AG04450 (cell line): ENCODE measurements at regions not wholly inside any gene's neighbourhood (a gene's known extent, or its start where the extent isn't known, plus 50 kb on each side); places are given as distances from the start of the nearest gene placed in this dataset.

Experiments used
- CTCF ChIA-PET: fragments of 300-600, 350-600 bp; formaldehyde crosslinking; extraction: SDS; loops from one replicate; lab custom pipeline; 2022; ENCODE audit warnings: antibody characterized with exemption, inconsistent platforms; lab: Charles Lee
- POLR2A ChIA-PET: fragments of 350-600 bp; formaldehyde crosslinking; extraction: SDS; loops from one replicate; lab custom pipeline; 2021; ENCODE audit warnings: antibody characterized with exemption, inconsistent platforms; lab: Yijun Ruan, JAX
- DNase-seq: peaks from one replicate; pipeline ENCODE4 v3.0.0-alpha.2; 2011; ENCODE audit warnings: low read depth, low spot score
- H3K27ac ChIP-seq: one replicate; pipeline ENCODE4 v1.5.1; 2012; ENCODE audit warnings: low read depth, low read length, control low read depth
- H3K27me3 ChIP-seq: one replicate; pipeline ENCODE4 v1.6.0; 2012; ENCODE audit warnings: low read length; ENCODE audit not compliant: control insufficient read depth, insufficient read depth
- H3K4me3 ChIP-seq: 2 replicates; pipeline ENCODE4 v1.5.1; 2011; ENCODE audit warnings: mild to moderate bottlenecking, low read depth, low read length, control low read depth
- H3K9me3 ChIP-seq: 2 replicates; pipeline ENCODE4 v1.5.1; 2012; ENCODE audit warnings: low read length; ENCODE audit not compliant: control insufficient read depth, insufficient read depth
- CTCF ChIP-seq: IDR thresholded peaks from 2 replicates; pipeline ENCODE4 v1.5.1; 2011; ENCODE audit warnings: low read depth, low read length, control low read depth, inconsistent platforms

GRCh38 chr14:34062353-34062973 lies 111.6 kb upstream of the EGLN3 start:
- CTCF ChIA-PET: no interaction called here
- TF ChIP-seq CTCF: no peak
- Histone ChIP-seq H3K4me3 (no peak overlapping the region), H3K9me3 (no peaks in the 10 kb centered on the region), H3K27ac (no peak overlapping the region), H3K27me3 (peaks cover 12% of the 10 kb centered on the region)
- DNase-seq: no peak
- POLR2A ChIA-PET: interaction anchor here (0.6 kb wide), 1 partner anchor 435 kb away, joined by 4 read pairs; no protein-coding TSS in a partner anchor

GRCh38 chr14:34060651-34060999 lies 109.8 kb upstream of the EGLN3 start:
- H3K9me3 ChIP-seq: no peaks in the 10 kb centered on the region
- ChIA-PET CTCF (interaction anchor here (0.9 to 1.3 kb wide), 2 partner anchors 31 to 38 kb away, joined by 3 to 6 read pairs; no protein-coding TSS in a partner anchor), POLR2A (no interaction called here)
- H3K4me3 ChIP-seq: peak overlapping the region; percentile 66
- no peak for DNase-seq
- H3K27ac ChIP-seq: no peak overlapping the region
- no peak for TF ChIP-seq CTCF
- H3K27me3 ChIP-seq: peaks cover 10% of the 10 kb centered on the region

- no peak for DNase-seq
- Histone ChIP-seq H3K9me3 (no peaks in the 10 kb centered on the region), H3K4me3 (peak overlapping the region; percentile 66), H3K27ac (no peak overlapping the region), H3K27me3 (peaks cover 10% of the 10 kb centered on the region)
- ChIA-PET CTCF (interaction anchor here (0.9 to 1.3 kb wide), 5 partner anchors 11 to 38 kb away, joined by 3 to 7 read pairs (median 3); no protein-coding TSS in a partner anchor), POLR2A (no interaction called here)
- TF ChIP-seq CTCF: peak; percentile 30
Measured at GRCh38 chr14:34059925-34060650, 109.2 kb upstream of the EGLN3 start.

GRCh38 chr14:34059037-34059924 lies 108.4 kb upstream of the EGLN3 start:
- DNase-seq: no peak
- ChIA-PET CTCF (interaction anchor here (0.9 to 1.1 kb wide), 4 partner anchors 12 to 39 kb away, joined by 3 to 7 read pairs (median 4); no protein-coding TSS in a partner anchor), POLR2A (no interaction called here)
- TF ChIP-seq CTCF: no peak
- Histone ChIP-seq H3K9me3 (no peaks in the 10 kb centered on the region), H3K27ac (no peak overlapping the region), H3K27me3 (peaks cover 10% of the 10 kb centered on the region), H3K4me3 (peak overlapping the region; percentile 66)
